ENCODE measurements at regions not wholly inside any gene's neighbourhood (a gene's known extent, or its start where the extent isn't known, plus 50 kb on each side); places are given as distances from the start of the nearest gene placed in this dataset.

DNA sequence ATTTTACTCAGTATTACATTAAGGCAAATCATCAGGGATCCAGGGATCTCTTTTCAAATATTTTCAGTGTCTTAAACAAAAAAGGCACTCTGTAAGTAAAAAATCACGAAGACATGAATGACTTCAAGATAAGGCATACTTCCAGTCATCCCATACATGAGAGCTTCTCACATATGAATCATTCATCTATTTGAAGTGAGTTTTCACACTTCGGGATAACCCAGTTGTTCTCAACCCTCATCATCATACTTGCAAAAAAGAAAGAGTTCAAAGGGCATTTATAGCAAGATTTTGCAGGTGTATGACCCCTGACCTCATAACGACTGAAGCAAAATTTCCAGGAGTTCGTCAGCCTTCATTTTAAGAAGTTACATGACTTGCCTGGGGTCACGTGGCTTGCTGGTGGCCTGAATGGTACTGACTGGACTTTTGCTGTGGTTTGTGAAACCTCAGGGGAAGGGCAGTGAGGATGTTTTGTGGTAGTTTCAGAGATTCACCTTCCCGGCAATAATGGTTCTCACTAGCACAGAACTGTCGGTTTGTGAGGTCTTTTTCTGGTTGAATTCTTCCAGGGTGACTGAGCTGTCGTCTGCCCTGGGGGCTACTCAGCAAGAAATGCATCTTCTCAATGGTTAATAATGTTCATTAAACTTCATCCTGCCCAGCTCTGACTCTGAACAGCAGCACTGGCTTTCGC, 115.8 kb upstream of the SHISA3 start:
- Histone ChIP-seq H4K5ac (ENCODE audit: insufficient read length, low read depth, low read length) (no peak overlapping the region), H3K14ac (ENCODE audit: insufficient read depth, low read length) (no peak overlapping the region), H2BK120ac (ENCODE audit: low read depth, low read length, poor library complexity, severe bottlenecking) (no peak overlapping the region), H4K20me1 (ENCODE audit: control insufficient read depth, insufficient read depth, insufficient read length) (no peaks in the 10 kb centered on the region), H3K23ac (ENCODE audit: insufficient read length, low read depth, low read length) (no peak overlapping the region), H2BK15ac (ENCODE audit: low read depth, low read length) (no peak overlapping the region), H2BK5ac (ENCODE audit: insufficient read length, low read length) (no peak overlapping the region), H4K91ac (ENCODE audit: insufficient read length, low read depth, low read length) (no peak overlapping the region), H2AFZ (ENCODE audit: low read length) (no peak overlapping the region), H3K4ac (ENCODE audit: low read depth, low read length) (no peak overlapping the region), H3K4me1 (ENCODE audit: insufficient read depth, low read length) (0 out of 2 replicates have a peak, but pooled peaks cover 2% of the 10 kb centered on the region), H4K8ac (replicated peaks; ENCODE audit: insufficient read length, low read depth, low read length) (no peak overlapping the region), H2BK12ac (ENCODE audit: insufficient read length, low read depth, low read length) (no peak overlapping the region), H3K56ac (ENCODE audit: insufficient read length, low read depth, low read length) (no peak overlapping the region), H3K9me3 (ENCODE audit: control insufficient read depth, low read depth, low read length) (no peaks in the 10 kb centered on the region), H3K18ac (ENCODE audit: insufficient read length, low read depth, low read length) (no peak overlapping the region), H2AK5ac (ENCODE audit: insufficient read length, low read length) (no peak overlapping the region), H3K79me2 (ENCODE audit: insufficient read depth, low read length) (no peaks in the 10 kb centered on the region), H3K9ac (ENCODE audit: extremely low read depth, insufficient read length, low read length) (no peak overlapping the region), H3K4me2 (ENCODE audit: insufficient read depth, insufficient read length, low read length) (no peak overlapping the region), H3K79me1 (ENCODE audit: insufficient read depth, low read depth, low read length, poor library complexity, severe bottlenecking) (no peaks in the 10 kb centered on the region), H3K27me3 (ENCODE audit: insufficient read depth, low read length) (no peaks in the 10 kb centered on the region), H2BK20ac (ENCODE audit: low read depth, low read length, poor library complexity, severe bottlenecking) (no peak overlapping the region), H3K27ac (ENCODE audit: insufficient read length, low read depth, low read length) (no peak overlapping the region), H3T11ph (ENCODE audit: low read length) (no peak overlapping the region), H3K23me2 (ENCODE audit: insufficient read length, low read depth, low read length, poor library complexity, severe bottlenecking) (no peaks in the 10 kb centered on the region)
- Mint-ChIP-seq H3K27me3 (ENCODE audit: low read depth) (peaks cover 7% of the 10 kb centered on the region), H3K36me3 (ENCODE audit: insufficient read depth in 1 of 3, low read depth in 3 of 3) (peaks cover 2 to 25% (median 25%) of the 10 kb centered on the region in 3 experiments; a peak in 5 of 7 replicates), H3K27ac (peak overlapping the region in 2 of 3 experiments; percentile 13 to 19; a peak in 1 of 7 replicates), H3K9me3 (peaks cover 0 to 3% of the 10 kb centered on the region in 2 experiments; a peak in 1 of 5 replicates), H3K4me1 (peaks cover 19 to 22% of the 10 kb centered on the region in 2 experiments), H3K4me3 (no peak overlapping the region)
- TF ChIP-seq, protein P1, sequence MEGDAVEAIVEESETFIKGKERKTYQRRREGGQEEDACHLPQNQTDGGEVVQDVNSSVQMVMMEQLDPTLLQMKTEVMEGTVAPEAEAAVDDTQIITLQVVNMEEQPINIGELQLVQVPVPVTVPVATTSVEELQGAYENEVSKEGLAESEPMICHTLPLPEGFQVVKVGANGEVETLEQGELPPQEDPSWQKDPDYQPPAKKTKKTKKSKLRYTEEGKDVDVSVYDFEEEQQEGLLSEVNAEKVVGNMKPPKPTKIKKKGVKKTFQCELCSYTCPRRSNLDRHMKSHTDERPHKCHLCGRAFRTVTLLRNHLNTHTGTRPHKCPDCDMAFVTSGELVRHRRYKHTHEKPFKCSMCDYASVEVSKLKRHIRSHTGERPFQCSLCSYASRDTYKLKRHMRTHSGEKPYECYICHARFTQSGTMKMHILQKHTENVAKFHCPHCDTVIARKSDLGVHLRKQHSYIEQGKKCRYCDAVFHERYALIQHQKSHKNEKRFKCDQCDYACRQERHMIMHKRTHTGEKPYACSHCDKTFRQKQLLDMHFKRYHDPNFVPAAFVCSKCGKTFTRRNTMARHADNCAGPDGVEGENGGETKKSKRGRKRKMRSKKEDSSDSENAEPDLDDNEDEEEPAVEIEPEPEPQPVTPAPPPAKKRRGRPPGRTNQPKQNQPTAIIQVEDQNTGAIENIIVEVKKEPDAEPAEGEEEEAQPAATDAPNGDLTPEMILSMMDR (conservative IDR thresholded peaks at IDR 0.05) = no peak
- no peak for DNase-seq
- no CpG with 5 or more reads among the region's 9 CpGs for WGBS (ENCODE audit: extremely low coverage, insufficient read length, low lambda C conversion rate)

All from H9 (cell line).